Thymus (tissue), 11 donors: ENCODE measurements at regions not wholly inside any gene's neighbourhood (a gene's known extent, or its start where the extent isn't known, plus 50 kb on each side); places are given as distances from the start of the nearest gene placed in this dataset.

Source experiments
- DNase-seq, 9 donors: peaks; one replicate each; pipeline ENCODE4 v3.0.0-alpha.2; 2013; ENCODE audit warnings: low spot score in 9 of 9, low read depth in 6 of 9, missing footprints in 1 of 9
- H3K27ac ChIP-seq, 2 donors: one replicate each; pipeline ENCODE4 v1.5.1; 2013; ENCODE audit warnings: control low read depth in 1 of 2, low read depth in 1 of 2, low read length in 1 of 2, mild to moderate bottlenecking in 1 of 2, moderate library complexity in 1 of 2
- H3K27me3 ChIP-seq, 2 donors: one replicate each; pipeline ENCODE4 v1.5.1; 2013; ENCODE audit warnings: low read length in 1 of 2; ENCODE audit not compliant: control insufficient read depth in 2 of 2, insufficient read depth in 1 of 2
- H3K36me3 ChIP-seq, 2 donors: one replicate each; pipeline ENCODE4 v1.5.1; 2013; ENCODE audit warnings: low read length in 1 of 2, mild to moderate bottlenecking in 1 of 2, moderate library complexity in 1 of 2; ENCODE audit not compliant: control insufficient read depth in 2 of 2, insufficient read depth in 2 of 2
- H3K4me1 ChIP-seq, 2 donors: one replicate each; pipeline ENCODE4 v1.5.1; 2013; ENCODE audit warnings: low read length in 2 of 2; ENCODE audit not compliant: control insufficient read depth in 2 of 2, insufficient read depth in 2 of 2
- H3K4me3 ChIP-seq, 2 donors: one replicate each; pipeline ENCODE4 v1.5.1; 2013; ENCODE audit warnings: low read length in 2 of 2, control low read depth in 1 of 2, mild to moderate bottlenecking in 1 of 2
- H3K9me3 ChIP-seq, 2 donors: one replicate each; pipeline ENCODE4 v1.5.1; 2013; ENCODE audit warnings: low read length in 1 of 2, mild to moderate bottlenecking in 1 of 2; ENCODE audit not compliant: control insufficient read depth in 2 of 2, insufficient read depth in 1 of 2
- WGBS: extraction: QIAGEN DNeasy Blood & Tissue Kit; methylation state at CpG from one replicate; pipeline ENCODE4 v1.1.7; 2013; 5-methylcytosine and 5-hydroxymethylcytosine counted together
- donor health status: healthy.

DNA sequence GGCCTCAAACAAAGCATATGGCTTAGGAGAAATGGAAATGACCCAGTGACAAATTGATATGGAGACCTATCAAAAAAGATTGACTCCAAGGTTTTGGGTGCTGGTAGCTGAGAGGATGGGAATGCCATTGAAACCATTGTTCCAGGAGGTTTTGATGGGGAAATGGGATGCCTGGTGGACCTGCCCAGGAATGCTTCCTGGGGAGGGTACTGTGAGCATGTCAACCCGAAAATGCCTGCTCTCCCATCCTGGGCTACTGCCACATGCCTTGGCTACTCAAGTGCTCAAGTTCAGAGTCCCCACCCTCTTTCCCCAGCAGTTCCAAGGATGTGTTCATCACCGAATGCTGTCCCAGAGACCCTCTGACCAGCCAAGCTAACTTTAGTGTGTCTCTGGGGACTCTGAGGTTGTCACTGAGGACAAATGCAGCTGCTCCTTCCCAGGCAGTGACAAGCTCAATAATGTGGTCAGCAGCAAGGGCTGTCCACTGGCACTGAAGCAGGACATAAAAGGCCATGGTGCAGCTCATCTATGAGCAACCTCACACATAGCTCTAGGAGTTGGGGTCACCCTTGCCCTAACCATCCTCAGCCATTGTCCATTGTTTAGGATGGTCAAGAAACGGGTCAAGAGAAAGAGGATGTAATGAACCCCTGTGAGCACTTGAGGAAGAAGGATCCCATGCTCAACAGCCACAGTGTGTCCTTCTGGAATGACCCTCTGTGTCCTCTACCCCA, 83.7 kb downstream of the TRIM29 start:
- peaks cover 0 to 8% of the 10 kb centered on the region in 2 donors for H3K27me3 ChIP-seq
- no peak for DNase-seq
- WGBS: 87% methylated on average over 3 of the region's 3 CpGs
- H3K27ac ChIP-seq: no peak overlapping the region
- H3K4me3 ChIP-seq: no peak overlapping the region
- H3K36me3 ChIP-seq: no peaks in the 10 kb centered on the region
- H3K4me1 ChIP-seq: peaks cover 0 to 5% of the 10 kb centered on the region in 2 donors
- no peaks in the 10 kb centered on the region for H3K9me3 ChIP-seq

DNA sequence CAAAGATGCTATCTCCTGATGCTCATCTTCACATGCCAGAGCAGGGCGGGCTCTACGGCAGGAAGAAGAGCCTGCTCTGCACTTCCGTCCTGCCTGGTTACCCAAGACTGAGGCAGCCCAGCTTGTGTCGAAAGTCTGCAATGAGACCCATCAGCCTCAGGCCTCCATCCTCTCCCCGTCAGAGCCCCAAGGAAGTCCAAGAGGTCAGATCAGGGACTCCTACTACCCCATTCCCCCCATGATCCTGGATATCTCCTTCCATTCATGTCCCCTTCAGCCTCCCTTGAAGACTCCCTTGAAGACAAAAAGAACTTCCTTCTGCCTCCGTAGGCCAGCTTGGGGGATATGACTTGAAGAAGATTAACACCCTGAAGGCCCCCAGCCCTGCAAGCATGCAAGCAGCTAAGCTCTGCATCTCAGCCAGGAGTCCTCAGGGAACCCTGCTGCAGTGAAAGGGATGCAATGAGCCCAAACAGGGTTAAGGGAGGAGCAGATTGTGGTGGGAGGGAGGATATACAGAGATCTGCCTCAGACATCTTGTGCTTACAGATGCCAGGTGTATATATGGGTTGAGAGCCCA, 85.6 kb downstream of the TRIM29 start:
- peaks cover 0 to 2% of the 10 kb centered on the region in 2 donors for H3K27me3 ChIP-seq
- no peak overlapping the region for H3K4me3 ChIP-seq
- no peaks in the 10 kb centered on the region for H3K36me3 ChIP-seq
- H3K4me1 ChIP-seq: peaks cover 0 to 5% of the 10 kb centered on the region in 2 donors
- DNase-seq: no peak
- H3K9me3 ChIP-seq: no peaks in the 10 kb centered on the region
- H3K27ac ChIP-seq: no peak overlapping the region
- WGBS: 95% methylated on average over 6 of the region's 6 CpGs

DNA sequence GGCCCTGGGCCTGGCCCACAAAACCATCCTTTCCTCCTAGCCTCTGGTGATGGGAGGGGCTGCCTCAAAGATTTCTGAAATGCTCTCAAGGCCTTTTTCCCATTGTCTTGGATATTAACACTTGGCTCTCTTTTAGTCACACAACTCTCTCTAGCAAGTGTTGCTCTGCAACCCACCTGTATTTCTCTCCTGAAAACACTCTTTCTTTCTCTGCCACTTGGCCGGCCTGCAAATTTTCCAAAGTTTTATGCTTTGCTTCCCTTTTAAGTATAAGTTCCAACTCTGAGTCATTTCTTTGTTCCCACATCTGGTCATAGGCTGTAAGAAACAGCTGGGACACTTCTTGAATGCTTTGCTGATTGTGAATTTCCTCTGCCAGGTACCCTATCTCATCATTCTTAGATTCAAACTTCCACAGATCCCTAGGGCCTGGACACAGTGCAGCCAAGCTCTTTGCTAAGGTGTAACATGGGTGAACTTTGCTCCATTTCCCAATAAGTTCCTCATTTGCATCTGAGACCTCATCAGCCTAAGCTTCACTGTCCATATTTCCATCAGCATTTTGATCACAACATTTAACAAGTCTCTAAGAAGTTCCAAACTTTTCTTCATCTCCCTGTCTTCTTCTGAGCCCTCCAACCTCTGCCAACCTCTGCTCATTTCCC, 93.8 kb downstream of the TRIM29 start:
- Histone ChIP-seq H3K4me1 (no peaks in the 10 kb centered on the region), H3K27ac (no peak overlapping the region), H3K36me3 (no peaks in the 10 kb centered on the region), H3K27me3 (peaks cover 0 to 2% of the 10 kb centered on the region in 2 donors), H3K9me3 (no peaks in the 10 kb centered on the region), H3K4me3 (no peak overlapping the region)
- 100% methylated on average over 1 of the region's 1 CpG for WGBS
- DNase-seq: no peak

DNA sequence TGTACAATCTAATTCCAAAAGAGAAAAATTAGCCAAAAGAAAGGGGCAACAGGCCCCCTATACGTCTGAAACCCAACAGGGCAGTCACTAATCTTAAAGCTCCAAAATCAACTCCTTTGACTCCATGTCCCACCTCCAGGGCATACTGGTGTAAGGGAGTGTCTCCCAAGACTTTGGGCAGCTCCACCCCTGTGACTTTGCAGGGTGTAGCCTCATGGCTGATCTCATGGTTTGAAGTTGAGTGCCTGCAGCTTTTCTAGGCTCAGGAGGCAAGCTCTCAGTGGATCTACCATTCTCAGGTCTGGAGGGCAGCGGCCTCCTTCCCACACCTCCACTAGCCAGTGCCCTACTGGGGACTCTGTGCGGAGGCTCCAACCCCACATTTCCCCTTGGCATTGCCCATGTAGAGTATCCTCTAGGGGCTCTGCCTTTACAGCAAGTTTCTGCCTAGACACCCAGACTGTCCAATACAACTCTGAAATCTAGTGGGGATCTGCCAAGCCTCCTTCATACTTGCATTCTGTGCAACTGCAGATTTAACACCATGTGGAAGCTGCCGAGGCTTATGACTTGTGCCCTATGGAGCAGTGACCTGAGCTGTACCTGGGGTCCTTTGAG, 94.5 kb downstream of the TRIM29 start:
- Histone ChIP-seq H3K4me1 (no peaks in the 10 kb centered on the region), H3K27ac (no peak overlapping the region), H3K36me3 (no peaks in the 10 kb centered on the region), H3K4me3 (no peak overlapping the region), H3K27me3 (peaks cover 0 to 2% of the 10 kb centered on the region in 2 donors), H3K9me3 (no peaks in the 10 kb centered on the region)
- DNase-seq: no peak
- 96% methylated on average over 4 of the region's 4 CpGs for WGBS

DNA sequence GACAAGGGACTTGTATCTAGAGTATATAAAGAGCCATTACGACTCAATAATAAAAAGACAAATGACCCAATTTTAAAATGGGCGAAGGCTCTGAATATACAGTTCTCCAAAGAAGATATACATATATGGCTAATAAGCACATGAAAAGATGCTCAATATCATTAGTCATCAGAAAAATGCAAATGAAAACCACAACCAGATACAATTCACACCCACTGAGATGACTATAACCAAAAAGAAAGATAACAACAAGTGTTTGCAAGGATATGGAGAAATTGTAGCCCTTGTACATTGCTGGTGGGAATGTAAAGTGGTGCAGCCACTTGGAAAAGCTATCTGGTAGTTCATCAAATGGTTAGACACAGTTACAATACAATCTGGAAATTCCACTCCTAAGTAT, 96.3 kb downstream of the TRIM29 start:
- H3K9me3 ChIP-seq: peaks cover 0 to 3% of the 10 kb centered on the region in 2 donors

DNA sequence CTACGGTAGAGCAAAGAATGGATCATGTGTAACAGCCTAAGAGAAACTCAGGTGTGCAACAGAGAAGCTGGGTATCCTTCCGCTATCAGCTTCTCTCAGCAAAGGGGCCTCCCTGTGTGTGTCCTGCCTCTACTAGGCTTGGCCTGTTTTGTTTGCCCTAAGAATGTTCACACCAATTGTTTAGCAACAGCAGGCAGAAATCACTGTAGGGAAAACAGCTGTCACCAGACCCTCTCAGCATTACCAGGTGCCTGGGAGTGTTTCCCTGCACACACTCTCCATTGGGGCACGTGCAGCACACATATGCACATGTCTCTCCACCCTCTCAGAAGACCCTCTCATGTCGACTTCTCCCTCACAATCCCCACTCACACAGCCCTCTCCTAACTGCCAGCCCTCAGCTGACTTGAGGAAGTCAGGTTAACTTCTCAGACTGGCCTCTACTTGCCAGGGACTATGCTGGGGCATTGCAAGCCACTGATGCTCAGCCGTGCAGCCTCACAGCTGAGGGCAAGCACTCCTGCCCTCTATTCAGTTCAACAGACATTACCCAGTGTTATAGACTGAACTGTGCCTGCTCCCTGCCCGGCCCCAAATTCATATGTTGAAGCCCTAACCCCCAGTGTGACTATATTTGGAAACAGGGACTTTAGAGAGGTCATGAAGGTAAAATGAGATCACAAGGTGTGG, 97.6 kb downstream of the TRIM29 start:
- Histone ChIP-seq H3K4me1 (no peaks in the 10 kb centered on the region), H3K36me3 (no peaks in the 10 kb centered on the region), H3K27me3 (peaks cover 0 to 2% of the 10 kb centered on the region in 2 donors), H3K9me3 (peaks cover 0 to 3% of the 10 kb centered on the region in 2 donors), H3K27ac (no peak overlapping the region), H3K4me3 (no peak overlapping the region)
- no peak for DNase-seq
- 84% methylated on average over 6 of the region's 6 CpGs for WGBS

More for the DNA sequence above, 96.3 kb downstream of the TRIM29 start:
- Histone ChIP-seq H3K36me3 (no peaks in the 10 kb centered on the region), H3K27me3 (peaks cover 0 to 2% of the 10 kb centered on the region in 2 donors), H3K27ac (no peak overlapping the region), H3K4me1 (no peaks in the 10 kb centered on the region), H3K4me3 (no peak overlapping the region)
- WGBS: 96% methylated on average over 2 of the region's 2 CpGs
- DNase-seq: no peak

DNA sequence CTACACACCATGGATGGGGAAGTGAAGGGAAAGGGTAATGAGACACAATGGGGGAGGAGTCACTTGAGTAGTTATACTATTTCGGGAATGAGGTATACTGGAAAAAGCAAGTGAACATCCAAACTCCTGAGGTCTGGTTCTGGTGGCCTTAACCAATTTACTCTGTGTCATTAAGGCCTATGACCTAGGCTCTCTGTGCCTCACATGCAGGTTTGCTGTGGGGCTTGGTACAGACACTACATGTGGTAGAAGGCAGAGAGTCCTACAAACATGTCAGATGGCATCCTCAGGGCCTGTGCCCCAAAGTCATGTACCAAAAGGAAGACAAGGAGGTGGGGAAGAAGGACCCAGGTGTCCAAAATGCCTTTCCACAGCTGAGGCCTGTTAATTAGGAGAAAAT, 98.9 kb downstream of the TRIM29 start:
- 98% methylated on average over 1 of the region's 1 CpG for WGBS
- H3K4me1 ChIP-seq: no peaks in the 10 kb centered on the region
- H3K4me3 ChIP-seq: no peak overlapping the region
- H3K36me3 ChIP-seq: no peaks in the 10 kb centered on the region
- peaks cover 0 to 3% of the 10 kb centered on the region in 2 donors for H3K9me3 ChIP-seq
- H3K27ac ChIP-seq: no peak overlapping the region
- peaks cover 0 to 2% of the 10 kb centered on the region in 2 donors for H3K27me3 ChIP-seq
- no peak for DNase-seq

DNA sequence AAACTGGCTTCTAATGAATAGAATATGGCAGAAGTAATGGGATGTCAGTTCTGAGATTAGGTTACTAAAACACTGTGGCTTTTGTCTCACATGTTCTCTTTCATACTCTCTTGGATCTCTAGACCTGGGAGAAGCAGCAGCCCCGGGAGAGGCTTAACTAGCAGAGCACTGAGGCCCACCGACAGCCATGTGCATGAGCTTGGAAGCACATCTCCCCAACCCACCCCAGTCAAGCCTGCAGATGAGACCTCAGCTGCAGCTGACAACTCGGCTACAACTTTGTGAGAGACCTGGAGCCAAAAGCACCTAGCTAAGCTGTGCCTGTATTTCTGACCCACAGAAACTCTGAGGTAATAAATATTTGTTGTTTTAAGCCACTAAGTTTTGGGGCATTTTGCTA, 100.8 kb downstream of the TRIM29 start:
- no peak overlapping the region for H3K4me3 ChIP-seq
- 91% methylated on average over 3 of the region's 3 CpGs for WGBS
- peaks cover 0 to 3% of the 10 kb centered on the region in 2 donors for H3K9me3 ChIP-seq
- no peak for DNase-seq
- H3K27me3 ChIP-seq: peaks cover 0 to 2% of the 10 kb centered on the region in 2 donors
- H3K4me1 ChIP-seq: no peaks in the 10 kb centered on the region
- no peaks in the 10 kb centered on the region for H3K36me3 ChIP-seq
- no peak overlapping the region for H3K27ac ChIP-seq
